Activated T-helper 2 cell treated with anti-CD3 and anti-CD28 coated beads, Interferon-gamma antibody, Interleukin-2, Interleukin-4, amounts not matched to agents 10 μg/mL and 5 μg/mL and 100 μg/mL, durations not matched to agents 14 hours and 24 hours and 36 hours (primary cell): ENCODE measurements at regions not wholly inside any gene's neighbourhood (a gene's known extent, or its start where the extent isn't known, plus 50 kb on each side); places are given as distances from the start of the nearest gene placed in this dataset.

Experiments used
- DNase-seq: peaks from one replicate; pipeline ENCODE4 v3.0.0; 2021; ENCODE audit warnings: low spot score
- H3K27ac Mint-ChIP-seq: one replicate; pipeline ENCODE4 v1.8.0; 2021; ENCODE audit warnings: mixed read lengths
- H3K27me3 Mint-ChIP-seq: one replicate; pipeline ENCODE4 v1.8.0; 2021; ENCODE audit warnings: low read depth, mixed read lengths
- H3K36me3 Mint-ChIP-seq: one replicate; pipeline ENCODE4 v1.8.0; 2021; ENCODE audit warnings: low read depth, mixed read lengths
- H3K4me1 Mint-ChIP-seq: one replicate; pipeline ENCODE4 v1.8.0; 2021; ENCODE audit warnings: low read depth, mixed read lengths
- H3K4me3 Mint-ChIP-seq: one replicate; pipeline ENCODE4 v1.8.0; 2021; ENCODE audit warnings: low read depth, mild to moderate bottlenecking, moderate library complexity, mixed read lengths
- H3K9me3 Mint-ChIP-seq: one replicate; pipeline ENCODE4 v1.8.0; 2021; ENCODE audit warnings: mixed read lengths
- intact Hi-C: fragments of 100-400 bp; cut with micrococcal nuclease; formaldehyde crosslinking; loops from one replicate; pipeline ENCODE4 v1.15.1; 2023

DNA sequence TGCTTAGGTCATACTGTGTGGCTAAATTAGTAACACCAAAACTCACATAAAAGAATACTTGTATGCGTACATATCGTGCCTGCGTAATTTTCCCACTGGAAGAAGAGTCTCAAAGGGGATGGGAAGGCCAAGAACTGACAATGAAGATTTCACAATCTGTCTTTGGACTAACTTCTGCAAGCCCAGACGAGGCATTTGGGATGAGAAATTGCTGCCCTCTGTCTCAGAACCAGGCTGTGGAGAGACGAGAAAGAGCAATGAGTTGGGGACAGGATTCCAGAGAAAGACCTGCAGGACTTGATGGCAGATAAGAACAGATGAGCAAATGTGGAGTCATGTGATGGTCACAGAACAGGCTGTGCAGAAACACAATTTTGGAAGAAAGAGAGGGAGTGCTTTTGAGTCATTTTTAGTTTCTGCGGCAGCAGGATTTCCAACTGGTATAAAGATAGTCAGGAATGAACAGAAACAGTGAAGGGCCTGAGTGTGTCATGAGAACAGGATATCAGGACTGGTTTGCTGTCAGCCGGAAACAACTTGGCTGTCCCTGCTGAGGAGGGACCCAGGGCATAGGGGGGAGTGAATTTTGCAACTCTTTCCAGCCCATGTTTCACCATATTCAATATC, 82.7 kb upstream of the CTSC start:
- Mint-ChIP-seq H3K4me1 (peaks cover 67% of the 10 kb centered on the region), H3K27me3 (no peaks in the 10 kb centered on the region), H3K9me3 (peaks cover 3% of the 10 kb centered on the region), H3K27ac (no peak overlapping the region), H3K36me3 (peaks cover 12% of the 10 kb centered on the region), H3K4me3 (no peak overlapping the region)
- DNase-seq: no peak
- intact Hi-C loops: loop anchor here (2.0 kb wide), 3 partner anchors 15 to 239 kb away; no protein-coding TSS in a partner anchor

DNA sequence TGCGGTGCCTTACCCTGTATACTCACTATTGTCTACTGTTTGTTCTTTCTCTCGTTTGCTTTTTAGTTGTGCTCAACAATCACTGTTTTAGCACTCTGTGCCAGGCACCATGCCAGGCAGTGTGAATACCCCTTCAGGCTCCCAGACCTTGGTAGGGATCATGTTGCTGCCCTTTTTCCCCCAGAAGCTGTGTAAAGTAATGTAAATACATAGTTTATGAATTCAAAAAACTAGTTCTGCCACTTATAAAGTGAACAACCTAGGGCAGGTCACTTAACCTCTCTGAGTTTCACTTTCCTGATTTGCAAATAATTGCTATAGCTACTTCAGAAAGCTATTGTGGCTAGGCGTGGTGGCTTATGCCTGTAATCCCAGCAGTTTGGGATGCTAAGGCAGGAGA, 81.0 kb upstream of the CTSC start:
- no peaks in the 10 kb centered on the region for H3K27me3 Mint-ChIP-seq

DNA sequence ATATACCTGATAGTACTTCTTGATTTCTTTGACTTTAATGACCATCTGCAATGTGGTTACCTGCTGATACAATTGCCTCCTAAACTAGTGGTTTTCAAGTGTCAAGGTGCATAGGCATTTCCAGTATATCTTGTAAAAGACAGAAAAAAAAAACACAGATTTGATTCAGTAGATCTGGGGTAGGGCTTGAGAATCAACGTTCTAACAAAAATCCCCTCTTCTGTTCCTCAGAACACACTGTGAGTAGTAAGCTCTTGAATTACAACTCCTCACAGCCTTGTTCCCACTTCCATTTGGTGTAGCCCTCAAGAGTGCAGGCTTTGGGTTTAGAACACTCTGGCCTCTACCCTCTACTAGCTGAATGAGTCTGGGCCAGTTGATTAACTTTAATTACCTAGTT, 78.0 kb upstream of the CTSC start:
- Mint-ChIP-seq H3K27me3 (no peaks in the 10 kb centered on the region), H3K27ac (peak overlapping the region; percentile 71), H3K9me3 (no peaks in the 10 kb centered on the region), H3K4me3 (peak overlapping the region; percentile 49), H3K36me3 (no peaks in the 10 kb centered on the region), H3K4me1 (peaks cover 60% of the 10 kb centered on the region)
- DNase-seq: no peak
- intact Hi-C loops: loop anchor here (1.0 to 2.0 kb wide), 3 partner anchors 17 to 237 kb away; no protein-coding TSS in a partner anchor

More for the DNA sequence above, 81.0 kb upstream of the CTSC start:
- no peak overlapping the region for H3K4me3 Mint-ChIP-seq
- H3K36me3 Mint-ChIP-seq: peaks cover 9% of the 10 kb centered on the region
- intact Hi-C loops: no loop called here
- peaks cover 3% of the 10 kb centered on the region for H3K9me3 Mint-ChIP-seq
- DNase-seq: no peak
- peaks cover 74% of the 10 kb centered on the region for H3K4me1 Mint-ChIP-seq
- H3K27ac Mint-ChIP-seq: no peak overlapping the region

DNA sequence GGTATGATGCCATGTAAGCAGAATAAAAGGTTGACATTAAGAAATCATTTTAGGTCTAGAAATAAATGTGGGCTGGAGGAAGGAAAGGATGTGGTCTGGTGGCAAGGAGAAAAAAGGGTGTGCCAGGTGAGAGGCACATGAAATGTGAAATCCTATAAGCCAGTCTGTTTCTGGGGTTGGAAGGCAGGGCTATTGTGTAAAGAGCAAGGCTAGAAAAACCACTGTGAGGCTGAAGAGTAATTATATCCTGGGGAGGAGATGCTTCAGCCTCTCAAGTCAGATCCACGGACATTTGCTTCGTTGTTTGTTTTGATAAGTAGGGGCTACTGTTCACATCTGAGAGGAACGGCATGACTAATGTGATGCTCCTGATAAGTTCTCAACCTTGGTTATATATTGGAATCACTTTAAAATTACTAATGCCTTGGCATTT, 77.5 kb upstream of the CTSC start:
- peaks cover 3% of the 10 kb centered on the region for H3K36me3 Mint-ChIP-seq
- H3K4me3 Mint-ChIP-seq: peak overlapping the region; percentile 49
- H3K4me1 Mint-ChIP-seq: peaks cover 56% of the 10 kb centered on the region
- H3K27ac Mint-ChIP-seq: peak overlapping the region; percentile 71
- DNase-seq: peak; percentile 41
- H3K27me3 Mint-ChIP-seq: no peaks in the 10 kb centered on the region
- H3K9me3 Mint-ChIP-seq: no peaks in the 10 kb centered on the region
- intact Hi-C loops: loop anchor here (1.0 to 2.0 kb wide), 3 partner anchors 16 to 236 kb away; no protein-coding TSS in a partner anchor

DNA sequence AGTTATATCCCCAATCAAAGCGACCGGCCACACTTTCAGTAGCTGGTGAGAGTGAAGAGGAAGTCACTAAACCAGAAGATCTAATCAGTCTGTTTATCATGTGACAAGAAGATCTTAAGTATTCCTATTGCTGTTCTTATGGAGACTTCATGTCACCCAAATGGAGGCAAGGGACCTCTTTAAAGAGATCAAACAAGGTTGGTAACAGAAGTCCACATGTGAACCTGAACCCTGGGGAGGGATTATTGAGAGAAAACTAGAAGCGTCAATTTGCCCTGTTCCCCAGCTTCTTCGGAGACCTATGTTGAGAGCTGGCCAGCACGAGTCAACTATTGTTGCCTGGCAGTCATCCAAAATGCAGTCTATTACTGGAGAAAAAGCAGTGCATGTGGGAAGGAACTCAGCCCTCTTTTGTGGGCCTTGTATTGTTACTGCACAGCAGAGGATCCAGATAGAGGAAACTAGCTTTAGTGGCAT, 76.9 kb upstream of the CTSC start:
- no peak overlapping the region for H3K4me3 Mint-ChIP-seq
- no peaks in the 10 kb centered on the region for H3K27me3 Mint-ChIP-seq
- H3K27ac Mint-ChIP-seq: peak overlapping the region; percentile 71
- intact Hi-C loops: loop anchor here (2.0 kb wide), 2 partner anchors 16 to 236 kb away; no protein-coding TSS in a partner anchor
- H3K36me3 Mint-ChIP-seq: peaks cover 3% of the 10 kb centered on the region
- DNase-seq: no peak
- H3K4me1 Mint-ChIP-seq: peaks cover 50% of the 10 kb centered on the region
- H3K9me3 Mint-ChIP-seq: no peaks in the 10 kb centered on the region

DNA sequence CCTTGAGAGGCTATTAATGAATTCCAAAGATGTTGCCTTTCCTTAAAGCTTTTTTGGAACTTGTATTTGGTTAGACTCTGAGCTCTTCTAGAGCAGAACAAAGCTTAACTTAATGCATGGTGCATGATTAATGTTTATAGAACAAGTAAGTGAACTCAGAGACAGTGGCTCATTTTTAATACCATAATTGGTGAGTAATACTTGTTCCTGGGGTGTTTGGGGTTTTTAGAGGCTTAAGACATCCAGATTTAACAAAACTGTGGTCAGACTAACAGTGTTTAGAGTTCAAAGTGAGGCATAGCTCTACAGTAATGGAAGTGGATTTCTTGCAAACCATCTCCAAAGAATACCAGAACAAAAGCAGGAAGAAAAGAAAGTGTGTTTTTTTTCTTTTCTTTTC, 73.7 kb upstream of the CTSC start:
- Mint-ChIP-seq H3K9me3 (no peaks in the 10 kb centered on the region), H3K27ac (no peak overlapping the region), H3K36me3 (peaks cover 3% of the 10 kb centered on the region), H3K4me1 (peaks cover 36% of the 10 kb centered on the region), H3K27me3 (no peaks in the 10 kb centered on the region), H3K4me3 (no peak overlapping the region)
- no peak for DNase-seq
- intact Hi-C loops: no loop called here

DNA sequence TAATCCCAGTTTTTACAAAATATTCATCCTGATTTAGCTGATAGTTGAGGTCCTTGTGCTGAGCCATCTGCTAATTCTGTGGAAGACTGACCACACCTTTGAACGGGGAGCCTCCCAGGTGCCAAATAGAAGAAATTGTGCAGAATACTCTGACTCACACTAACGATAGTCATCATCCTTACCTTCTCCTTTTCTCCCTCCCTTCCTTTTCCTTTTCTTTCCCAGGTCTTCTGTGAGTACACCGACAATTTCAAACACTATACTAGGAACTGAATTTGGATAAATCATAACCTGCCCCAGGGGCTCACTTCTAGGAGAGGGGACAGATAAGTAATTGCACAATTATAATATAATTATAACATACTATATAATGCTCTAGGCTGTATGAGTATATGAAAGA, 73.1 kb upstream of the CTSC start:
- no peak for DNase-seq
- Mint-ChIP-seq H3K4me3 (no peak overlapping the region), H3K9me3 (no peaks in the 10 kb centered on the region), H3K4me1 (peaks cover 31% of the 10 kb centered on the region), H3K27me3 (no peaks in the 10 kb centered on the region), H3K36me3 (peaks cover 3% of the 10 kb centered on the region), H3K27ac (no peak overlapping the region)
- intact Hi-C loops: no loop called here

DNA sequence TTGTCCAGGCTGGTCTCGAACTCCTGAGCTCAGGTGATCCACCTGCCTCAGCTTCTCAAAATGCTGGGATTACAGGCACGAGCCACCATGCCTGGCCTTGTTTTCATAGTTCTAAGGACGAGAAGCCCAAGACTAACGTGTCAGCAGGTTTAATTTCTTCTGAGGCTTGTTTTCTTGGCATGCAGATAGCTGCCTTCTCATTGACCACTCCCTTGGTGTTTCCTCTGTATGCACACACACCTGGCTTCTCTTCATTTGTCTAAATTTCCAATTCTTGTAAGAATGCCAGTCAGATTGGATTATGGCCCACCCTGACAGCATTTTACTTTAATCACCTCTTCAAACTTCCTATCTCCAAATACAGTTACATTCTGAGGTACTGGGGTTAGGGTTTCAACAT, 72.5 kb upstream of the CTSC start:
- peaks cover 3% of the 10 kb centered on the region for H3K36me3 Mint-ChIP-seq
- intact Hi-C loops: no loop called here

DNA sequence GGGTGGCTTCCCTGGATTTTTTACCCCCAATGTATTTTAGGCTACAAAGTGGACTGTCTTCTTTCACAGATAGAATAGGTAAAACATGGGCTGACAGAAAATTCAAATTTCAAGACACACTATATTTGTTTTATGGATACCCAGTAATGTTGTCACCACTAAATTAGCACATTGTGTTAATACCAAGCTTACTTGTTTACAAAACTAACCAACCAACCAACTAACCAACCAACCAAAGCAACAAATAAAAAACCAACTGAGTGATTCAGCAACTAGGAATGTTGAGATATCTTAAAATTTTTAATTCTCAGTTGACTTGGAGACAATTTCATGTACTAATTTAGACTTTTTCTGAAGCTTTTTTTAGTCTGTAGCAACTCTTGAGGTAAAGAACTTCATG, 69.3 kb upstream of the CTSC start:
- H3K36me3 Mint-ChIP-seq: peaks cover 3% of the 10 kb centered on the region
- no peak overlapping the region for H3K27ac Mint-ChIP-seq
- no peak for DNase-seq
- peaks cover 29% of the 10 kb centered on the region for H3K4me1 Mint-ChIP-seq
- H3K9me3 Mint-ChIP-seq: no peaks in the 10 kb centered on the region
- no peaks in the 10 kb centered on the region for H3K27me3 Mint-ChIP-seq
- H3K4me3 Mint-ChIP-seq: no peak overlapping the region
- intact Hi-C loops: no loop called here

More for the DNA sequence above, 72.5 kb upstream of the CTSC start:
- Mint-ChIP-seq H3K4me1 (peaks cover 28% of the 10 kb centered on the region), H3K4me3 (no peak overlapping the region), H3K27me3 (no peaks in the 10 kb centered on the region), H3K27ac (no peak overlapping the region), H3K9me3 (no peaks in the 10 kb centered on the region)
- no peak for DNase-seq

DNA sequence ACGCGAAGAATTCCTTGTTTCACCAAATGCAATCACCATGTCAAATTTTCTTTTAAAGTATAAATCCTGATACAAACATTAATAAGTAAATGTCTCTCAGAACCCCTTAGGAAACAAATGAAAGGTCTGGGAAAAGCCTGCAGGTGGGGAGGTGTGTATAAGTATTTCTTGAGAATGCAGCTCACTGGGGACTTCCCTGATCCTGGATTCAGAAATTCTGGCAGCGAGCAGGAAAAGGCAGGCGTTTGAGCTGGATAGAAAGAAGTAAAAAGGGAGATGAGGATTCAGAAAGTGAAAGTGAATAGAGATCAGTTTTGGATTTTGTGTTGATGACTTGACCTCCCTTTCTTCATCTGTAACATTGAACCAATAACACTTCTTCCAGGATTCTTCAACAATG, 68.3 kb upstream of the CTSC start:
- DNase-seq: no peak
- Mint-ChIP-seq H3K4me1 (peaks cover 27% of the 10 kb centered on the region), H3K36me3 (peaks cover 3% of the 10 kb centered on the region), H3K9me3 (no peaks in the 10 kb centered on the region), H3K27ac (no peak overlapping the region), H3K4me3 (no peak overlapping the region), H3K27me3 (no peaks in the 10 kb centered on the region)
- intact Hi-C loops: loop anchor here (2.0 kb wide), 1 partner anchor 15 kb away; no protein-coding TSS in a partner anchor

DNA sequence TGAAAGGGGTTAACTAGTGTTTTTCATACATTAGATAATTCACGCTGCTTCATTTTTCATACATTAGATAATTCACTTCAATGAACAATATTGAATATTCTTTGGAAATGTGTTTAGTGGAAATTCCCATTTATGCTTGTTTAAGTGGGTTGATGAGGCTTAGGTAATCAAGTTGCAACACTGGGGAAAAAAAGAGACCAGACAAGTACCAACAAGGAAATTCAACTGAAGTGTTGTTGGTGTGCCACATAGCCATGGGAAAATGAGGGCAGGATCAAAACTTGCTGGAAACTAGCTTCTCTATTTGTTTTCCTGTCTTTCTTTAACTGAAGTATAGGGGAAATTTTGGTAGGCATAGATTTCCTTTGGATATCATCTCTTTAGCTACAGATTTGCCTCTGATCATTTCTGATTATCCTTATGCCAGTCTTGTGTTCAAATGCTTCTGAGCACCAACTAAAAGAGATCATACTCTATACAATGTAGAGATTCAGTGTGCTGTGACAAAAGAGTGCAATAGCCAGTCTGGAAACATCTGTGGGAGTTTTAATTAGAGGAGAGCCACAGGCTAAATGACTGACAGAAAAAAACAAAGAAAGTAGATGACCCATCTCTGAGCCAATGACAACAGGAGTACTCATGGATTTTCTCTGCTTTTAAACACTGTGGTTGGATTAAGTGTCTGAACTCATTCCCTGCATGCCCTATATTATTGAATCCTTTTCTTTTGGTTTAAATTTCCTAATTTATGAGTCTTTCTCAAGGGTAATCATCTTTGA, 67.6 kb upstream of the CTSC start:
- H3K36me3 Mint-ChIP-seq: peaks cover under 1% of the 10 kb centered on the region
- no peak overlapping the region for H3K27ac Mint-ChIP-seq
- no peaks in the 10 kb centered on the region for H3K9me3 Mint-ChIP-seq
- no peak overlapping the region for H3K4me3 Mint-ChIP-seq
- H3K4me1 Mint-ChIP-seq: peaks cover 27% of the 10 kb centered on the region
- no peak for DNase-seq
- intact Hi-C loops: loop anchor here (2.0 to 5.0 kb wide), 2 partner anchors 16 to 48 kb away; no protein-coding TSS in a partner anchor
- H3K27me3 Mint-ChIP-seq: no peaks in the 10 kb centered on the region

DNA sequence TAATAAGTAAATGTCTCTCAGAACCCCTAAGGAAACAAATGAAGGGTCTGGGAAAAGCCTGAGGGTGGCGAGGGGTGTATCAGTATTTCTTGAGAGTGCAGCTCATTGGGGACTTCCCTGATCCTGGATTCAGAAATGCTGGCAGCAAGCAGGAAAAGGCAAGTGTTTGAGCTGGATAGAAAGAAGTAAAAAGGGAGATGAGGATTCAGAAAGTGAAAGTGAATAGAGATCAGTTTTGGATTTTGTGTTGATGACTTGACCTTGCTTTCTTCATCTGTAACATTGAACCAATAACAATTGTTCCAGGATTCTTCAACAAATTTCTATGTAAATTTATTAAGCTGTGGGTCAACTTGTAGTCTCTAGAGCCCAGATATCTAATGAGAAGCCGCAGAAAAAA, 66.9 kb upstream of the CTSC start:
- Mint-ChIP-seq H3K27ac (no peak overlapping the region), H3K36me3 (no peaks in the 10 kb centered on the region), H3K9me3 (no peaks in the 10 kb centered on the region), H3K27me3 (no peaks in the 10 kb centered on the region), H3K4me3 (no peak overlapping the region), H3K4me1 (peaks cover 27% of the 10 kb centered on the region)
- DNase-seq: no peak
- intact Hi-C loops: loop anchor here (2.0 to 5.0 kb wide), 2 partner anchors 16 to 47 kb away; no protein-coding TSS in a partner anchor

DNA sequence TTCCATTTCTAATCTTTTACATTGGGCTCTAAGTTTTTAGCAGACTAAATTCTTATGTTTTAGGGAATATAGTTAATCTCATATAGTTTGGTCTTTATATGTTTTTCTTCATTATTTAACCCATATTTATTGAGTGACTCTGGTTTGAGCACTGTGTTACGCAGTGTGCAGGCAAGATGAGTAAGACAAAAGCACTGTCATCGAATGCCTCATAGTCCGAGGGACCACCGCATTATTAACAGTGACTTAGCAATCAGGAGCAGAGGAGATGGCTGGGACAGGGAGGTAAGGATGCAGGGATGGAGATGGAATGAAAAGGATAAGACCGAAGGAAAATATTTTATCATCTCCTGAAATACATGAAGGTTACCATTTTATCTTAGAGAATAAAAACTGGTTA, 65.2 kb upstream of the CTSC start:
- intact Hi-C loops: loop anchor here (5.0 kb wide), 1 partner anchor 45 kb away; no protein-coding TSS in a partner anchor

More for the DNA sequence above, 65.2 kb upstream of the CTSC start:
- no peak for DNase-seq
- Mint-ChIP-seq H3K27me3 (no peaks in the 10 kb centered on the region), H3K36me3 (no peaks in the 10 kb centered on the region), H3K4me1 (peaks cover 31% of the 10 kb centered on the region), H3K4me3 (no peak overlapping the region), H3K27ac (no peak overlapping the region), H3K9me3 (no peaks in the 10 kb centered on the region)
